Mammary epithelial cell (primary cell): ENCODE measurements at regions not wholly inside any gene's neighbourhood (a gene's known extent, or its start where the extent isn't known, plus 50 kb on each side); places are given as distances from the start of the nearest gene placed in this dataset.

Experiments
- CTCF ChIP-seq, 2 donors: IDR thresholded peaks in 1 of 2; conservative IDR thresholded peaks in 1 of 2; 2 replicates each; pipeline ENCODE4 v1.5.1; 2011 to 2012; ENCODE audit warnings: inconsistent platforms in 2 of 2, low read length in 2 of 2, mild to moderate bottlenecking in 2 of 2, control low read depth in 1 of 2, low read depth in 1 of 2; ENCODE audit not compliant: insufficient read depth in 1 of 2; ENCODE audit errors: extremely low read depth in 1 of 2
- EZH2 ChIP-seq: IDR thresholded peaks from 2 replicates; pipeline ENCODE4 v1.6.1; 2012; ENCODE audit warnings: low read length, inconsistent platforms, borderline replicate concordance

- TF ChIP-seq CTCF (conservative IDR thresholded peaks at IDR 0.05 in 1 of 2, IDR thresholded peaks at IDR 0.05 in 1 of 2; ENCODE audit: extremely low read depth in 1 of 2, insufficient read depth in 1 of 2, low read depth in 1 of 2, low read length in 2 of 2) = no peak
- no peak for TF ChIP-seq EZH2
Measured at GRCh38 chr15:94122516-94122915, 108.8 kb upstream of the MCTP2 start.
